ENCODE measurements at regions not wholly inside any gene's neighbourhood (a gene's known extent, or its start where the extent isn't known, plus 50 kb on each side); places are given as distances from the start of the nearest gene placed in this dataset.

DNA sequence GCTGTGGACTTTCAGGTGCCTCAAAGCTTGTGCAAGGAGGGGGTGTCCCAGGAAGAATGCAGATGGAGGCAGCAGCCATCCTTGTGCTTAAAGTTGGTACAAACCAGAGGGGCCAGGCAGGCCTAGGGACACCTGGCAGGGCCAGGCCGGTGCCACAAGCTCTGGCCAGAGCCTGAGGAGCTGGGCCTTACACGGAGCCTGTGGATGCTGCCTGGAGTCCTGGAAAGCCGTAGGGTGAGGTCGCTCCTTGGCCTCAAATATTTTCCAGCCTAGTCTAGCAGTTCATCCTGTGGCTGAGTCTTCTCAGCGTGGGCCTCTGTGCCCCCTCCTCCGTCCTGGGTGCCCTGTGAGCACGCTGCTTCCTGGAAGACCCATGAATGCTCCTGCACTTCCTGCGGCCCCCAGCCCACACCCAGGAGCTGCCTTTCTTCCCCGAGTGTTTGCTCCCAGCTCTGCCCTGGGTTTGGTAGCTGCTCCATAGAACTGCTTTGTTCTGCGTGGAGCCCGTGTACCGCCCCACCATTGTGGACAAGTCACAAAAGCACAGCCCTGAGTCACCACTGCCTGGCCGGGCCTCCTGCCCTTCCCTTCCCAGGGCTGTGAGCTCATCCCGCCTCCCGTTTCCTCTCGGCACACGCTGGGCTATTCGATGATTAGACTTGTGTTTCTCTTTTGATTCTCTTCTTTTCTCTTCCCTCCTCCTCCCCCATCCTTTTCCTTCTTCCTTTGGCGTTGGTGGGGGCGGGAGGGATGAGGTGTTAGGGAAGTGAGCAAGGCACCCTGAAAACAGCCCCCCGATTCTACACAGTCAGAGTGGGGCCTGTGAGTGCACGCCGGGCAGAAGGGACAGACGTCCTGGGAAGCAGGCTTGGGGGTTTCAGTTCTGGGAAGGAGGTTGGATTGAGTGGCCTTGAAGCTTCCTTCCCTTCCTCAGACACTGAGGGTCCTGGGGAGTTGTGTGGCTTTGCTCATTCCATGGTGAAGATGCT, 73.2 kb upstream of the SHH start:
- H3K4me3 ChIP-seq (ENCODE audit: low read depth, low read length) = no peak overlapping the region
- TF ChIP-seq, protein P1, sequence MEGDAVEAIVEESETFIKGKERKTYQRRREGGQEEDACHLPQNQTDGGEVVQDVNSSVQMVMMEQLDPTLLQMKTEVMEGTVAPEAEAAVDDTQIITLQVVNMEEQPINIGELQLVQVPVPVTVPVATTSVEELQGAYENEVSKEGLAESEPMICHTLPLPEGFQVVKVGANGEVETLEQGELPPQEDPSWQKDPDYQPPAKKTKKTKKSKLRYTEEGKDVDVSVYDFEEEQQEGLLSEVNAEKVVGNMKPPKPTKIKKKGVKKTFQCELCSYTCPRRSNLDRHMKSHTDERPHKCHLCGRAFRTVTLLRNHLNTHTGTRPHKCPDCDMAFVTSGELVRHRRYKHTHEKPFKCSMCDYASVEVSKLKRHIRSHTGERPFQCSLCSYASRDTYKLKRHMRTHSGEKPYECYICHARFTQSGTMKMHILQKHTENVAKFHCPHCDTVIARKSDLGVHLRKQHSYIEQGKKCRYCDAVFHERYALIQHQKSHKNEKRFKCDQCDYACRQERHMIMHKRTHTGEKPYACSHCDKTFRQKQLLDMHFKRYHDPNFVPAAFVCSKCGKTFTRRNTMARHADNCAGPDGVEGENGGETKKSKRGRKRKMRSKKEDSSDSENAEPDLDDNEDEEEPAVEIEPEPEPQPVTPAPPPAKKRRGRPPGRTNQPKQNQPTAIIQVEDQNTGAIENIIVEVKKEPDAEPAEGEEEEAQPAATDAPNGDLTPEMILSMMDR (IDR thresholded peaks at IDR 0.05; ENCODE audit: control insufficient read depth, extremely low read depth, insufficient read depth) = no peak
- no peak for DNase-seq (ENCODE audit: low read depth)

DNA sequence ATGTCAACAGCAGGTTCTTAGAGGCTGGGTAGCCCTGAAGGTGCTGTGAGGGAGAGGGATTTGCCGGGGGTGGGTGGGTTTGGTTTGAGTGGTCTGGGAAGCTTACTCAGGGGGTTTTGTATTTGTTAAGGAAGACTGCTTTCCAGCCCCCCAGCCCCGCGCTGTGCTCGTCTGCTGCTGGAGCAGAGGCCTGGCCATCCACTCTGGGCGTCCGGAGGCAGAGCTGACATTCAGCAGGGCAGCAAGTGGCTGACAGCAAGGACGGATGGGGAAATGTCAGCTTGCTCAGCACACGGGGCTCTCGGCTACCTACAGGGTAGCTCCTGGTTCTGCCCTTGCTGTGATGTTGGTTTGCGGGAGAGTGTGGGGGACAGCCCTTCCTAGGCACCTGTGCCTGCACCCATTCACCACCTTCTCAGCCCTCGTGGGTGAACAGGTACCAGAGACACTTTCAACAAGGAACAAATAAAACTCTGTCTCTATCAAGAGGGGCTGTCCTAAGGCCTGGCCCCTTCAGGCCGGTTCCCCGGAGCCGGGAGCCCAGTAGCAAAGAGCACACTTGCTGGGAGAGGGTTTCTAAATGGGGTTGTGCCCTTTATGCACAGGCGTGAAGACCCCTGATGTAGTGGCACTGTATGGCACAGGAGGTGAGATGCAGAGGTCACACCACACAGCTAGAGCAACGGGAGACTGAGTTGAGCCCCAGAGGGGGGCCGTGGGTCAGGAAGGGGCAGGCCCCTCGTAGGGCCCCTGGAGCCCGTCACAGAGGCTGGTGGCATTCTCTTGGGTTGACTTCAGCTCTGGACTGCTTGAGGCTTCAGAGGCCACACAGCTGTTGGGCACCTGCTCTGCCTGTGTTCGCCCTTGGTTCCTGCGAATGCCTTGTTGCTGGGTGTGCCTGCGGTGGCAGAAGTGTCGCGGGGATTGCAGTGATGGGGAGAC, 72.2 kb upstream of the SHH start:
- TF ChIP-seq, protein P1 (IDR thresholded peaks at IDR 0.05; ENCODE audit: control insufficient read depth, extremely low read depth, insufficient read depth) = no peak
- H3K4me3 ChIP-seq (ENCODE audit: low read depth, low read length) = no peak overlapping the region
- no peak for DNase-seq (ENCODE audit: low read depth)

DNA sequence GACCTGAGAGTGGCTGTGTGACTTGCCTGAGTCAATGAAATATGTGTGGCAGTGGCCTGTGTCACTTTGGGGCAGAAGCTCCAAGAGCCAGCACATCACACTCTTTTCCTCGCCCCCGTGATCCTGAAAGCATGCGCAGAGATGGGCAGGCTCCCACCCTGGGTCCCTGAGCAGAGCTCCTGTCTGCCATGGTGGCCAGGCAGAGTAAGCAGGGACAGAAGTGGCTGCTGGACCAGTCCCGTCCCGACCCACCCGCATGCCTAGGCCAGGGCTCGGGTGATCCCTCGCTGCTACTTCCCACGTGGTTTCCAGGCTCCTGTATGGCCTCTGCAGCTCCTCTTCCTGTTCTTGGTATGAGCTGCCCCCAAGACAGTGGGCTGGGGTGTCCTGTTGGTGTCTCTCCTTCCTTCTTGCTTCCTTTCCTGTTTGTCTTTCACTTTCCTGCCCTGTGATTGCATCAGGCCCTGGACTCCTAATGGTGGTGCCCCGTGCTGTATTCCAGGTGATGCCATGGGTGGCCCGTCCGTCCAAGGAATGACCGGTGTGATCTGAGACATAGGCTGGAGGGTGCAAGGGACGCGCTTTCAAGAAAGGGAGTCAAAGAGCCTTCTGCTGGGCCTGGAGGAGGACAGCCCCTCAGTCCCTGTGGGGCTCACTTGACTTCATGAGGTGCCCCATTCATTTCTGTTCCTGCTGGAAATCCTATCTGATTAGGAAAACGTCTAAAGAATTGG, 71.4 kb upstream of the SHH start:
- no peak overlapping the region for H3K4me3 ChIP-seq (ENCODE audit: low read depth, low read length)
- no peak for DNase-seq (ENCODE audit: low read depth)
- TF ChIP-seq, protein P1 (IDR thresholded peaks at IDR 0.05; ENCODE audit: control insufficient read depth, extremely low read depth, insufficient read depth) = no peak

DNA sequence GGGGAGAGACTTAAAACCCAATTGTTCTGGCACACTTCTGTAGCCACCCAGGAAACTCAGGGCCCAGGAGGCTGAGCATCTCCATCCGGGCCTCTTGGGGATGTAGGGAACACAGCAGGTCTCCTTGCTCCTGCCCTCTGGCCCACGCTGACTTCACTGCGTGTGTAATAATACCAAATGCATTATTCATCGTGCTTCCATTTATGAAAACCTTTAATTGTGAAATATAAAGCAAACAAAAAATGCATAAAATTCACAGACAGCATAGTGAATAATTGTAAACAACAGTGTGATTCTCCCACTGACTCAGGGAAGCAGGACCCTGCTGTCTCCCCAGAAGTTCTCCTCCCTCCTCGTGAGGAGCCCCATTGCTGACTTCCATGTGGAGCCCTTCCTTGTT, 70.3 kb upstream of the SHH start:
- H3K4me3 ChIP-seq (ENCODE audit: low read depth, low read length) = no peak overlapping the region
- TF ChIP-seq, protein P1 (IDR thresholded peaks at IDR 0.05; ENCODE audit: control insufficient read depth, extremely low read depth, insufficient read depth) = no peak
- DNase-seq (ENCODE audit: low read depth) = no peak

DNA sequence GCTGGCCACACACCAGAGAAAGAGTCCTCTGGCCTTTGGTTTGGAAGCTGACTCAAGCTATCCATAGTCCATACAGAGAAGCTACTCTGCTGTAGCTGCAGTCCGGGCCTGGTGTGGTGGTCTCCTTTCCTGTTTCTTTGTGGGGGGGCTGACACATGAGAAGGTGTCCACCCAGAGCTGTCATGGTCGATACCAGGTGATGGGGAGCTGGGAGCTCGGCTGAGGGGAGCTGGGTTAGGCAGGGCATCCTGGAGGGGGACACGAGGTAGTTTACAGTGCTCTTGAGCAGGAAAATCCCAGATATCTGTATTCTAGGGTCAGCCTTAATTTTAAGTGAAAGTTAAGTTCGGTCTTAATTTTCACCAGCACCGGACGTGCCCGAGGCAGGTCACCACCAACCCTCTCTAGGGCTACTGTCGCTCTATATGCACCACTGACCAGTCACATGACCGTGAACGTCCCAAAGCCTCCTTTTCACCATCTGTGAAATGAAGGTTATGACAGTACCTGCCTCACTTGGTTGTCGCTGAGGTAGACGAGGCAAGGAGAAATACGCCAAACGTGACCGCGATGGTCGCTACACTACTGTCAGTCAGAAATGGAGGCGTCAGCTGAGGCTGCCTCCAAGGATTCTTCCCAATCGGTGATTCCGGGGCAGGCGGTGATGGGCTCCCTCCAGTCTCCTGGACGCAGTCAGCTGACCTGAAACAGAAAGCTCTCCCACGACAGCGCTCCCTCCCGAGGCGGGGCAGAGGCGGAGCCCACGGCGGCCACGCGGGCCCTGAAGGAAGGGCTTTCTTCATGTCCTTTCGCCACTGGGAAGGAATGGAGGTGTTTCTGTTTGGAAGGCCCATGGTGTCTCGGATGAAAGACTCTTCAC, 69.4 kb upstream of the SHH start:
- TF ChIP-seq, protein P1 (IDR thresholded peaks at IDR 0.05; ENCODE audit: control insufficient read depth, extremely low read depth, insufficient read depth) = no peak
- H3K4me3 ChIP-seq (ENCODE audit: low read depth, low read length) = no peak overlapping the region
- no peak for DNase-seq (ENCODE audit: low read depth)

Measured in LNCaP clone FGC (cell line).